22Rv1 (cell line): ENCODE measurements at regions not wholly inside any gene's neighbourhood (a gene's known extent, or its start where the extent isn't known, plus 50 kb on each side); places are given as distances from the start of the nearest gene placed in this dataset.

Experiments
- CTCF ChIP-seq: fragments of 450-650 bp; IDR thresholded peaks from 2 replicates; pipeline ENCODE4 v1.5.1; 2017; ENCODE audit warnings: mild to moderate bottlenecking
- ZFX ChIP-seq: fragments of 450-650 bp; IDR thresholded peaks from 2 replicates; pipeline ENCODE4 v1.6.1; 2017; ENCODE audit warnings: antibody characterized with exemption, borderline replicate concordance

GRCh38 chr12:114884575-114884974 lies 200.6 kb upstream of the TBX3 start:
- no peak for TF ChIP-seq CTCF
- TF ChIP-seq ZFX = no peak
